SK-N-SH treated with all-trans-retinoic acid at 6 μM for 48 hours (cell line): ENCODE measurements at regions not wholly inside any gene's neighbourhood (a gene's known extent, or its start where the extent isn't known, plus 50 kb on each side); places are given as distances from the start of the nearest gene placed in this dataset.

ENCODE experiments used
- BACH2 ChIP-seq: fragments of 250-450 bp; sonication (Bioruptor Pico); IDR thresholded peaks from 2 replicates; pipeline ENCODE4 v1.9.0; 2021; ENCODE audit warnings: mild to moderate bottlenecking, borderline replicate concordance
- CREB5 ChIP-seq: fragments of 250-450 bp; sonication (Bioruptor Pico); IDR thresholded peaks from 2 replicates; pipeline ENCODE4 v1.5.1; 2020; ENCODE audit warnings: low read depth, mild to moderate bottlenecking, moderate library complexity
- CSRNP3 ChIP-seq: fragments of 250-450 bp; sonication (Bioruptor Pico); IDR thresholded peaks from 2 replicates; pipeline ENCODE4 v1.5.1; 2021; ENCODE audit warnings: mild to moderate bottlenecking, moderate library complexity
- GLIS3 ChIP-seq: fragments of 250-450 bp; sonication (Bioruptor Pico); IDR thresholded peaks from 2 replicates; pipeline ENCODE4 v1.5.0; 2020; ENCODE audit warnings: mild to moderate bottlenecking, moderate library complexity
- OSR1 ChIP-seq: fragments of 250-450 bp; sonication (Bioruptor Pico); IDR thresholded peaks from 2 replicates; pipeline ENCODE4 v1.8.0; 2022; ENCODE audit warnings: moderate library complexity, mild to moderate bottlenecking, inconsistent platforms
- PATZ1 ChIP-seq: fragments of 250-450 bp; sonication (Bioruptor Pico); IDR thresholded peaks from 2 replicates; pipeline ENCODE4 v1.8.0; 2020; ENCODE audit warnings: mild to moderate bottlenecking, moderate library complexity, borderline replicate concordance
- TCF4 ChIP-seq: fragments of 250-450 bp; sonication (Bioruptor Pico); IDR thresholded peaks from 2 replicates; pipeline ENCODE4 v1.8.0; 2021; ENCODE audit warnings: mild to moderate bottlenecking, moderate library complexity, borderline replicate concordance
- TOX ChIP-seq: fragments of 250-450 bp; sonication (Bioruptor Pico); IDR thresholded peaks from 2 replicates; pipeline ENCODE4 v1.8.0; 2021; ENCODE audit warnings: mild to moderate bottlenecking, moderate library complexity, borderline replicate concordance
- ZFP3 ChIP-seq: fragments of 250-450 bp; sonication (Bioruptor Pico); IDR thresholded peaks from 2 replicates; pipeline ENCODE4 v1.5.0; 2020; ENCODE audit warnings: mild to moderate bottlenecking, moderate library complexity
- ZNF70 ChIP-seq: fragments of 450-650 bp; formaldehyde crosslinking; IDR thresholded peaks from 2 replicates; pipeline ENCODE4 v1.5.0; 2020; ENCODE audit warnings: mild to moderate bottlenecking, moderate library complexity
- ZNF8 ChIP-seq: fragments of 450-650 bp; formaldehyde crosslinking; IDR thresholded peaks from 2 replicates; pipeline ENCODE4 v1.5.0; 2020; ENCODE audit warnings: mild to moderate bottlenecking, moderate library complexity
- TF ChIP-seq, protein P1 (sequence below): fragments of 250-450 bp; sonication (Bioruptor Pico); IDR thresholded peaks from 2 replicates; pipeline ENCODE4 v1.8.0; 2021; ENCODE audit warnings: low read depth, mild to moderate bottlenecking, moderate library complexity, borderline replicate concordance
- TF ChIP-seq, protein P2 (sequence below): fragments of 250-450 bp; sonication (Bioruptor Pico); IDR thresholded peaks from 2 replicates; pipeline ENCODE4 v1.5.0; 2020; ENCODE audit warnings: mild to moderate bottlenecking, moderate library complexity

- TF ChIP-seq TCF4 (no peak), CREB5 (CRISPR knock-in tag) (no peak), PATZ1 (CRISPR knock-in tag) (no peak), ZNF70 (CRISPR knock-in tag) (no peak), GLIS3 (CRISPR knock-in tag) (no peak), BACH2 (CRISPR knock-in tag) (no peak), TOX (no peak), OSR1 (CRISPR knock-in tag) (no peak), ZFP3 (CRISPR knock-in tag) (no peak), ZNF8 (CRISPR knock-in tag) (no peak), CSRNP3 (CRISPR knock-in tag) (no peak)
- TF ChIP-seq, protein P1, sequence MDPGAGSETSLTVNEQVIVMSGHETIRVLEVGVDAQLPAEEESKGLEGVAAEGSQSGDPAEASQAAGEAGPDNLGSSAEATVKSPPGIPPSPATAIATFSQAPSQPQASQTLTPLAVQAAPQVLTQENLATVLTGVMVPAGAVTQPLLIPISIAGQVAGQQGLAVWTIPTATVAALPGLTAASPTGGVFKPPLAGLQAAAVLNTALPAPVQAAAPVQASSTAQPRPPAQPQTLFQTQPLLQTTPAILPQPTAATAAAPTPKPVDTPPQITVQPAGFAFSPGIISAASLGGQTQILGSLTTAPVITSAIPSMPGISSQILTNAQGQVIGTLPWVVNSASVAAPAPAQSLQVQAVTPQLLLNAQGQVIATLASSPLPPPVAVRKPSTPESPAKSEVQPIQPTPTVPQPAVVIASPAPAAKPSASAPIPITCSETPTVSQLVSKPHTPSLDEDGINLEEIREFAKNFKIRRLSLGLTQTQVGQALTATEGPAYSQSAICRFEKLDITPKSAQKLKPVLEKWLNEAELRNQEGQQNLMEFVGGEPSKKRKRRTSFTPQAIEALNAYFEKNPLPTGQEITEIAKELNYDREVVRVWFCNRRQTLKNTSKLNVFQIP (CRISPR knock-in tag) = no peak
- TF ChIP-seq, protein P2, sequence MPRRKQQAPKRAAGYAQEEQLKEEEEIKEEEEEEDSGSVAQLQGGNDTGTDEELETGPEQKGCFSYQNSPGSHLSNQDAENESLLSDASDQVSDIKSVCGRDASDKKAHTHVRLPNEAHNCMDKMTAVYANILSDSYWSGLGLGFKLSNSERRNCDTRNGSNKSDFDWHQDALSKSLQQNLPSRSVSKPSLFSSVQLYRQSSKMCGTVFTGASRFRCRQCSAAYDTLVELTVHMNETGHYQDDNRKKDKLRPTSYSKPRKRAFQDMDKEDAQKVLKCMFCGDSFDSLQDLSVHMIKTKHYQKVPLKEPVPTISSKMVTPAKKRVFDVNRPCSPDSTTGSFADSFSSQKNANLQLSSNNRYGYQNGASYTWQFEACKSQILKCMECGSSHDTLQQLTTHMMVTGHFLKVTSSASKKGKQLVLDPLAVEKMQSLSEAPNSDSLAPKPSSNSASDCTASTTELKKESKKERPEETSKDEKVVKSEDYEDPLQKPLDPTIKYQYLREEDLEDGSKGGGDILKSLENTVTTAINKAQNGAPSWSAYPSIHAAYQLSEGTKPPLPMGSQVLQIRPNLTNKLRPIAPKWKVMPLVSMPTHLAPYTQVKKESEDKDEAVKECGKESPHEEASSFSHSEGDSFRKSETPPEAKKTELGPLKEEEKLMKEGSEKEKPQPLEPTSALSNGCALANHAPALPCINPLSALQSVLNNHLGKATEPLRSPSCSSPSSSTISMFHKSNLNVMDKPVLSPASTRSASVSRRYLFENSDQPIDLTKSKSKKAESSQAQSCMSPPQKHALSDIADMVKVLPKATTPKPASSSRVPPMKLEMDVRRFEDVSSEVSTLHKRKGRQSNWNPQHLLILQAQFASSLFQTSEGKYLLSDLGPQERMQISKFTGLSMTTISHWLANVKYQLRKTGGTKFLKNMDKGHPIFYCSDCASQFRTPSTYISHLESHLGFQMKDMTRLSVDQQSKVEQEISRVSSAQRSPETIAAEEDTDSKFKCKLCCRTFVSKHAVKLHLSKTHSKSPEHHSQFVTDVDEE (CRISPR knock-in tag) = no peak
Observed at GRCh38 chr10:4546500-4546899, 279.5 kb upstream of the AKR1E2 start.
